ENCODE measurements at regions not wholly inside any gene's neighbourhood (a gene's known extent, or its start where the extent isn't known, plus 50 kb on each side); places are given as distances from the start of the nearest gene placed in this dataset.

GRCh38 chr11:130602641-130603334 lies 154.3 kb downstream of the ADAMTS15 start:
- Histone ChIP-seq H3K9ac (ENCODE audit: low read depth in 1 of 2, low read length in 2 of 2) (no peak overlapping the region), H3K4me1 (ENCODE audit: control insufficient read depth in 4 of 4, insufficient read depth in 4 of 4, low read length in 3 of 4) (no peaks in the 10 kb centered on the region), H3K9me3 (ENCODE audit: control insufficient read depth in 4 of 4, low read length in 3 of 4) (peaks cover 0 to 1% (median 0%) of the 10 kb centered on the region in 4 donors), H3K4me3 (ENCODE audit: low read depth in 1 of 3, low read length in 3 of 3) (no peak overlapping the region), H3K36me3 (ENCODE audit: control insufficient read depth in 4 of 4, insufficient read depth in 3 of 4, low read depth in 1 of 4, low read length in 3 of 4) (no peaks in the 10 kb centered on the region), H3K27ac (ENCODE audit: low read depth in 1 of 2, low read length in 2 of 2) (no peak overlapping the region), H3K27me3 (ENCODE audit: control insufficient read depth in 4 of 4, insufficient read depth in 4 of 4, low read length in 3 of 4) (no peaks in the 10 kb centered on the region)
- peak; percentile 29 for DNase-seq (ENCODE audit: low spot score)
- WGBS, result 87% methylated on average over 12 of the region's 12 CpGs
- TF ChIP-seq GABPA (IDR thresholded peaks at IDR 0.05 in 1 of 2, conservative IDR thresholded peaks at IDR 0.05 in 1 of 2) (no peak), HNF4A (conservative IDR thresholded peaks at IDR 0.05) (no peak), EGR1 (IDR thresholded peaks at IDR 0.05; ENCODE audit: low read depth in 2 of 2) (no peak), ATF3 (IDR thresholded peaks at IDR 0.05) (no peak), ZBTB33 (IDR thresholded peaks at IDR 0.05) (no peak), NR2F2 (IDR thresholded peaks at IDR 0.05) (no peak), FOXA1 (IDR thresholded peaks at IDR 0.05) (no peak), HNF4G (IDR thresholded peaks at IDR 0.05) (no peak), FOXA2 (IDR thresholded peaks at IDR 0.05) (no peak), CTCF (IDR thresholded peaks at IDR 0.05; ENCODE audit: low read depth, low read length, missing input control) (no peak)

GRCh38 chr11:130603335-130603906 lies 155.0 kb downstream of the ADAMTS15 start:
- no peaks in the 10 kb centered on the region for H3K4me1 ChIP-seq (ENCODE audit: control insufficient read depth in 4 of 4, insufficient read depth in 4 of 4, low read length in 3 of 4)
- H3K9ac ChIP-seq (ENCODE audit: low read depth in 1 of 2, low read length in 2 of 2), result no peak overlapping the region
- H3K36me3 ChIP-seq (ENCODE audit: control insufficient read depth in 4 of 4, insufficient read depth in 3 of 4, low read depth in 1 of 4, low read length in 3 of 4), result no peaks in the 10 kb centered on the region
- H3K4me3 ChIP-seq (ENCODE audit: low read depth in 1 of 3, low read length in 3 of 3), result no peak overlapping the region
- no peak for TF ChIP-seq REST (IDR thresholded peaks at IDR 0.05)
- no peak for TF ChIP-seq JUND (IDR thresholded peaks at IDR 0.05)
- no peak for TF ChIP-seq RXRA (IDR thresholded peaks at IDR 0.05)
- no peak for TF ChIP-seq NR2F2 (IDR thresholded peaks at IDR 0.05)
- TF ChIP-seq FOXA2 (IDR thresholded peaks at IDR 0.05), result no peak
- no peak for TF ChIP-seq FOXA1 (IDR thresholded peaks at IDR 0.05)
- no peak for TF ChIP-seq GABPA (IDR thresholded peaks at IDR 0.05 in 1 of 2, conservative IDR thresholded peaks at IDR 0.05 in 1 of 2)
- peaks cover 0 to 1% (median 0%) of the 10 kb centered on the region in 4 donors for H3K9me3 ChIP-seq (ENCODE audit: control insufficient read depth in 4 of 4, low read length in 3 of 4)
- peak; percentile 9 for DNase-seq (ENCODE audit: low spot score)
- no peak overlapping the region for H3K27ac ChIP-seq (ENCODE audit: low read depth in 1 of 2, low read length in 2 of 2)
- H3K27me3 ChIP-seq (ENCODE audit: control insufficient read depth in 4 of 4, insufficient read depth in 4 of 4, low read length in 3 of 4), result peaks cover 0 to 5% (median 0%) of the 10 kb centered on the region in 4 donors
- 69% methylated on average over 7 of the region's 7 CpGs for WGBS
